CD4-positive, alpha-beta T cell (primary cell): ENCODE measurements at regions not wholly inside any gene's neighbourhood (a gene's known extent, or its start where the extent isn't known, plus 50 kb on each side); places are given as distances from the start of the nearest gene placed in this dataset.

ENCODE experiments used
- ATAC-seq: fragments of 200-7000 bp; cut with Tn5 transposase; one replicate; pipeline ENCODE4 v1.10.0; 2022; ENCODE audit warnings: mild to moderate bottlenecking; ENCODE audit not compliant: poor library complexity
- CTCF ChIA-PET: fragments of 350-600 bp; sonication (Branson Sonifier 250); formaldehyde crosslinking; loops from one replicate; lab custom pipeline; 2021; ENCODE audit warnings: antibody characterized with exemption, inconsistent platforms; lab: Charles Lee
- POLR2A ChIA-PET: fragments of 350-600 bp; sonication (Branson Sonifier 250); formaldehyde crosslinking; loops from one replicate; lab custom pipeline; 2021; ENCODE audit warnings: antibody characterized with exemption, inconsistent platforms; lab: Charles Lee
- DNase-seq, 14 experiments: peaks; one replicate each; pipeline ENCODE4 v3.0.0-alpha.2; 2013 to 2020; ENCODE audit warnings: mixed read lengths in 2 of 14
- H3K27ac ChIP-seq, 2 donors: one replicate each; pipeline versions ENCODE4 v1.5.1 to v1.7.0; 2013; ENCODE audit warnings: low read length in 2 of 2, low read depth in 1 of 2, mild to moderate bottlenecking in 1 of 2
- H3K27me3 ChIP-seq, 2 experiments: 1 replicate in 1 of 2; 2 replicates in 1 of 2; pipeline versions ENCODE4 v1.6.1 to v1.7.0; 2013; ENCODE audit warnings: low read length in 2 of 2, control low read depth in 1 of 2, mild to moderate bottlenecking in 1 of 2, moderate library complexity in 1 of 2; ENCODE audit not compliant: insufficient read depth in 2 of 2, control insufficient read depth in 1 of 2
- H3K36me3 ChIP-seq: one replicate; pipeline ENCODE4 v1.6.1; 2013; ENCODE audit warnings: low read length, control low read depth; ENCODE audit not compliant: insufficient read depth
- H3K4me1 ChIP-seq: one replicate; pipeline ENCODE4 v1.6.1; 2013; ENCODE audit warnings: low read length, control low read depth; ENCODE audit not compliant: insufficient read depth
- H3K4me3 ChIP-seq: one replicate; pipeline ENCODE4 v1.5.1; 2013; ENCODE audit warnings: mild to moderate bottlenecking, low read length, moderate library complexity
- H3K9me3 ChIP-seq, 2 experiments: 1 replicate in 1 of 2; 2 replicates in 1 of 2; pipeline versions ENCODE4 v1.6.1 to v1.7.0; 2013; ENCODE audit warnings: low read length in 2 of 2, mild to moderate bottlenecking in 2 of 2, control low read depth in 1 of 2, moderate library complexity in 1 of 2; ENCODE audit not compliant: control insufficient read depth in 1 of 2, insufficient read depth in 1 of 2
- H3K27ac Mint-ChIP-seq: one replicate; pipeline ENCODE4 v1.8.0; 2020; ENCODE audit warnings: mixed read lengths
- H3K27me3 Mint-ChIP-seq: one replicate; pipeline ENCODE4 v1.8.0; 2021; ENCODE audit warnings: mixed read lengths
- H3K36me3 Mint-ChIP-seq: one replicate; pipeline ENCODE4 v1.8.0; 2021; ENCODE audit warnings: low read depth, mixed read lengths
- H3K4me1 Mint-ChIP-seq: one replicate; pipeline ENCODE4 v1.8.0; 2021; ENCODE audit warnings: low read depth, mixed read lengths
- H3K4me3 Mint-ChIP-seq: one replicate; pipeline ENCODE4 v1.8.0; 2020; ENCODE audit warnings: mild to moderate bottlenecking, mixed read lengths
- H3K9me3 Mint-ChIP-seq: one replicate; pipeline ENCODE4 v1.8.0; 2020; ENCODE audit warnings: mixed read lengths
- intact Hi-C, 2 experiments: fragments of 100-400 bp; cut with DNase I in 1 of 2; cut with micrococcal nuclease in 1 of 2; formaldehyde crosslinking; loops; one replicate each; pipeline versions ENCODE4 v1.15.1 to v1.9.0; 2023 to 2025; cut with DNase I, micrococcal nuclease
- TF ChIP-seq, protein P1 (sequence below): fragments of 200-600 bp; IDR thresholded peaks from one replicate; pipeline ENCODE4 v1.8.0; 2022; ENCODE audit warnings: antibody characterized with exemption, mild to moderate bottlenecking

DNA sequence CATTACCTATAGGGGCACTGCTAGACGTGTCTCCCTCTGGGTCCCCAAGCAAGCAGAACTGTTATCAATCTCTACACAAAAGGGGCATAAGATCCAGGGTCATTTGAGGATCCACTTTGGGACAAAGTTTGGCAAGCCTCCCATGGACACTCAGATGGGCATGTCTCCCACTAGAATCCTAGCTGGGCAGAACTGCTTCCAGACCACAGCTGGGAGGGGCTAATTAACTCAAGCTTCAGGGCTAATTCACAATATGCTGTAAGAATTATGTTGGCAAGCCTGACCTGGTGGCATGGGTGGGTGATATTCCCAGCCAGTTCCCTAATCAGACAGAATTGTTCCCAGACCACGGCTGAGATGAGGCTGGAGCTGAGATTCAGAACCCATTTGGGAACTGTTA, 738.4 kb upstream of the FZD8 start:
- Histone ChIP-seq H3K27me3 (no peaks in the 10 kb centered on the region), H3K4me3 (no peak overlapping the region), H3K36me3 (no peaks in the 10 kb centered on the region), H3K9me3 (peaks cover 0 to 8% of the 10 kb centered on the region in 2 experiments), H3K27ac (no peak overlapping the region), H3K4me1 (no peaks in the 10 kb centered on the region)
- H3K36me3 Mint-ChIP-seq = no peaks in the 10 kb centered on the region
- intact Hi-C loops = no loop called here
- ChIA-PET CTCF (interaction anchor here (0.6 kb wide), 1 partner anchor 1466 kb away, joined by 3 read pairs; no protein-coding TSS in a partner anchor), POLR2A (no interaction called here)
- no peak for DNase-seq
- peaks cover 3% of the 10 kb centered on the region for H3K9me3 Mint-ChIP-seq
- no peaks in the 10 kb centered on the region for H3K27me3 Mint-ChIP-seq
- no peaks in the 10 kb centered on the region for H3K4me1 Mint-ChIP-seq
- no peak for ATAC-seq
- TF ChIP-seq, protein P1, sequence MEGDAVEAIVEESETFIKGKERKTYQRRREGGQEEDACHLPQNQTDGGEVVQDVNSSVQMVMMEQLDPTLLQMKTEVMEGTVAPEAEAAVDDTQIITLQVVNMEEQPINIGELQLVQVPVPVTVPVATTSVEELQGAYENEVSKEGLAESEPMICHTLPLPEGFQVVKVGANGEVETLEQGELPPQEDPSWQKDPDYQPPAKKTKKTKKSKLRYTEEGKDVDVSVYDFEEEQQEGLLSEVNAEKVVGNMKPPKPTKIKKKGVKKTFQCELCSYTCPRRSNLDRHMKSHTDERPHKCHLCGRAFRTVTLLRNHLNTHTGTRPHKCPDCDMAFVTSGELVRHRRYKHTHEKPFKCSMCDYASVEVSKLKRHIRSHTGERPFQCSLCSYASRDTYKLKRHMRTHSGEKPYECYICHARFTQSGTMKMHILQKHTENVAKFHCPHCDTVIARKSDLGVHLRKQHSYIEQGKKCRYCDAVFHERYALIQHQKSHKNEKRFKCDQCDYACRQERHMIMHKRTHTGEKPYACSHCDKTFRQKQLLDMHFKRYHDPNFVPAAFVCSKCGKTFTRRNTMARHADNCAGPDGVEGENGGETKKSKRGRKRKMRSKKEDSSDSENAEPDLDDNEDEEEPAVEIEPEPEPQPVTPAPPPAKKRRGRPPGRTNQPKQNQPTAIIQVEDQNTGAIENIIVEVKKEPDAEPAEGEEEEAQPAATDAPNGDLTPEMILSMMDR = no peak
- no peak overlapping the region for H3K4me3 Mint-ChIP-seq
- H3K27ac Mint-ChIP-seq = no peak overlapping the region

DNA sequence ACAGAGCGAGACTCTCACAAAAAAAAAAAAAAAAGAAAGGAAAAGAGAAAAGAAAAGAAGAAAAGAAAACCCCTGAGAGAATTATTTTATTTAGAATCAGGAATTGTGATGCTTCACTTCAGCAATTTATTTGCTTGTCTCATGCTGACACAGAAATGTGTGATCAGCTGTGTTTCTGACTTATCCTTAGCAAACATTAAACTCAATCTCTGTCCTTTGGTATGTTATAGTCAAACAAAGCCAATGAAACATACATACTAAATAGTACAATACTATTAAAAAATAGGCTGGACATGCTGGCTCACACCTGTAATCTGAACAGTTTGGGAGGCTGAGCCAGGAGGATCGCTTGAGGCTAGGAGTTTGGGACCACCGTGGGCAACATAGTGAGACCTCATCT, 733.0 kb upstream of the FZD8 start:
- H3K9me3 ChIP-seq = peaks cover 0 to 10% of the 10 kb centered on the region in 2 experiments
- intact Hi-C loops = no loop called here
- no peak for DNase-seq
- no peak overlapping the region for H3K4me3 ChIP-seq
- ChIA-PET POLR2A (no interaction called here), CTCF (no interaction called here)
- H3K27me3 ChIP-seq = no peaks in the 10 kb centered on the region
- ATAC-seq = no peak
- no peak overlapping the region for H3K27ac ChIP-seq
- H3K27ac Mint-ChIP-seq = no peak overlapping the region
- no peaks in the 10 kb centered on the region for H3K4me1 Mint-ChIP-seq
- no peaks in the 10 kb centered on the region for H3K27me3 Mint-ChIP-seq
- H3K9me3 Mint-ChIP-seq = peaks cover 2% of the 10 kb centered on the region
- no peak overlapping the region for H3K4me3 Mint-ChIP-seq
- no peaks in the 10 kb centered on the region for H3K36me3 Mint-ChIP-seq
- H3K4me1 ChIP-seq = no peaks in the 10 kb centered on the region
- no peaks in the 10 kb centered on the region for H3K36me3 ChIP-seq
- TF ChIP-seq, protein P1 = no peak

DNA sequence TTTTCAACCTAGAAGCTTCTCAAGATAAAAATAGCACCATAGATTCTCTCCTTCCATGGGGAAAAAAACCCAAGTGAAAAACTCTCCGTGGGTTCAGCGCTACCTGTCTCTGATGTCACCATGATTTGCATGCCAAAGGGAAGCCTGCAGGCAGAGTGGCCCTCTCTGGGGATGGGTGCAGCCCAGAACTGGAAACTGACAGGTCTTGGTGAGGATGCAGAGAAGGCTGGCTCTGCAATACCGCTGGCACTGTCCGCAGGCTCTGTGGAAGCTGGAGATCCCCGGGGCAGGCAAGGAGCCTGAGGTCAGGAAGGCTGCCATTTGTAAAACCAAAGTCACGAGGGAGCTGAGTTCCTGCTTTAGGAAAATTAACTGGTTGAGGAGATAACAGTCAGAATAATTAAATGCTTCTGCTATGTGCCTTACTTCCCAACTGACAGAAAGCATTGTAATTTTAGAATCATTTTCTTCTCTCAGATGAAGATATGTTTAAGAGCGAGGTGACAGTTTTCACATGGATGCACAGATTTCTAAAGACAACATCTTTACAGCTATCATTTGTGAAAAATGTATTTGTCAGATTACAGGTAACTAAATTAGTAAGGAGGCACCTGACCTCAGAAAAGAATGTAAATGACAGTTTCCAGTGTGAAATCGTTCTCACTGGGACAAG, 731.5 kb upstream of the FZD8 start:
- ATAC-seq (no peak), DNase-seq (no peak)
- Mint-ChIP-seq H3K27ac (no peak overlapping the region), H3K36me3 (no peaks in the 10 kb centered on the region), H3K9me3 (peaks cover 2% of the 10 kb centered on the region), H3K4me3 (no peak overlapping the region), H3K27me3 (no peaks in the 10 kb centered on the region), H3K4me1 (no peaks in the 10 kb centered on the region)
- ChIA-PET CTCF (no interaction called here), POLR2A (no interaction called here)
- H3K27ac ChIP-seq = no peak overlapping the region
- no peaks in the 10 kb centered on the region for H3K27me3 ChIP-seq
- TF ChIP-seq, protein P1 = no peak
- H3K36me3 ChIP-seq = no peaks in the 10 kb centered on the region
- intact Hi-C loops = no loop called here
- no peak overlapping the region for H3K4me3 ChIP-seq
- H3K9me3 ChIP-seq = peaks cover 0 to 10% of the 10 kb centered on the region in 2 experiments
- H3K4me1 ChIP-seq = no peaks in the 10 kb centered on the region
